ENCODE measurements at regions not wholly inside any gene's neighbourhood (a gene's known extent, or its start where the extent isn't known, plus 50 kb on each side); places are given as distances from the start of the nearest gene placed in this dataset.

DNA sequence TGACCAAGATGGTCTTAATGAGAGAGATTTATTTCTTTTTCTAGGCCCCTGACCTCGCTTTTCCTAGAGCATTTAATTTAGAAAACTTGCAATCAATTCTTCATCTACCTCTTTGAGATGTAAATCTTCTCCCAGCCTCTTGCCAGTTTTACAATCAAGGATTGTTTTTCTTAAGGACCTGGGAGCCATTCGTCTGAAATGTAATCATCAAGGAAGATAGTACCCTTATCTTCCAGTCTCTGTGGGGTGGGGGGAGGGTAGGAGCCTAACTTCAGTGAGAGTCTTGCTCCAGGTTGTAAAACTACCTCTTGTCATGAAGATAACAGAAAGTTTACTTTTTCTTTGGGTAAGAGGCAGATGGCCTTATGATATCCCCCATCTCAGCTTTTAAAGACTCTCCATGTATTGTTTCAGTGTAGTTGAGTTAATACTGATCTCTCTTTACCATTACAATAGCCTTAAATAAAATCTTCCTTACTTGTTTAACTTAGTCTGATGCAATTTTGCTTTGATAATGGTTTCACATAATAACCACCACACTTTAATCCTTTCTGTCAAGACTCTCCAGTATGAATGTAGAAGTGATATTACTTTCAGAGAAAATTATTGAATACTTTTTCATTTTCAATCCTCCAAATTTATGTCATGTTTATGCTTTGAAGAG is 110.2 kb upstream of the CPHXL start:
- Histone ChIP-seq H3K9me2 (replicated peaks; ENCODE audit: insufficient read depth) (no peaks in the 10 kb centered on the region), H2AFZ (no peak overlapping the region), H3K27me3 (no peaks in the 10 kb centered on the region), H3K79me2 (no peaks in the 10 kb centered on the region), H4K20me1 (ENCODE audit: insufficient read depth, poor library complexity, severe bottlenecking) (no peaks in the 10 kb centered on the region), H3K36me3 (replicated peaks; ENCODE audit: insufficient read depth, low read depth) (no peaks in the 10 kb centered on the region), H3K4me1 (ENCODE audit: insufficient read depth) (no peaks in the 10 kb centered on the region), H3K27ac (no peak overlapping the region), H3K9me3 (ENCODE audit: low read depth) (no peaks in the 10 kb centered on the region), H3K4me3 (no peak overlapping the region), H3K4me2 (no peak overlapping the region)
- TF ChIP-seq, protein P1, sequence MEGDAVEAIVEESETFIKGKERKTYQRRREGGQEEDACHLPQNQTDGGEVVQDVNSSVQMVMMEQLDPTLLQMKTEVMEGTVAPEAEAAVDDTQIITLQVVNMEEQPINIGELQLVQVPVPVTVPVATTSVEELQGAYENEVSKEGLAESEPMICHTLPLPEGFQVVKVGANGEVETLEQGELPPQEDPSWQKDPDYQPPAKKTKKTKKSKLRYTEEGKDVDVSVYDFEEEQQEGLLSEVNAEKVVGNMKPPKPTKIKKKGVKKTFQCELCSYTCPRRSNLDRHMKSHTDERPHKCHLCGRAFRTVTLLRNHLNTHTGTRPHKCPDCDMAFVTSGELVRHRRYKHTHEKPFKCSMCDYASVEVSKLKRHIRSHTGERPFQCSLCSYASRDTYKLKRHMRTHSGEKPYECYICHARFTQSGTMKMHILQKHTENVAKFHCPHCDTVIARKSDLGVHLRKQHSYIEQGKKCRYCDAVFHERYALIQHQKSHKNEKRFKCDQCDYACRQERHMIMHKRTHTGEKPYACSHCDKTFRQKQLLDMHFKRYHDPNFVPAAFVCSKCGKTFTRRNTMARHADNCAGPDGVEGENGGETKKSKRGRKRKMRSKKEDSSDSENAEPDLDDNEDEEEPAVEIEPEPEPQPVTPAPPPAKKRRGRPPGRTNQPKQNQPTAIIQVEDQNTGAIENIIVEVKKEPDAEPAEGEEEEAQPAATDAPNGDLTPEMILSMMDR (IDR thresholded peaks at IDR 0.05; ENCODE audit: poor library complexity): no peak
- TF ChIP-seq EZH2 (IDR thresholded peaks at IDR 0.05; ENCODE audit: borderline replicate concordance) (no peak), EZH2phosphoT487 (IDR thresholded peaks at IDR 0.05; ENCODE audit: low read depth, severe bottlenecking, unreplicated experiment) (no peak)
- peak; percentile 7 for DNase-seq (ENCODE audit: low spot score)
- WGBS (ENCODE audit: low lambda C conversion rate, missing lambda C conversion rate): 42% methylated on average over 2 of the region's 2 CpGs

GRCh38 chr16:75837264-75837663 is 111.0 kb upstream of the CPHXL start:
- H3K4me1 ChIP-seq (ENCODE audit: insufficient read depth): no peaks in the 10 kb centered on the region
- no peaks in the 10 kb centered on the region for H4K20me1 ChIP-seq (ENCODE audit: insufficient read depth, poor library complexity, severe bottlenecking)
- TF ChIP-seq EZH2 (IDR thresholded peaks at IDR 0.05; ENCODE audit: borderline replicate concordance) (no peak), EZH2phosphoT487 (IDR thresholded peaks at IDR 0.05; ENCODE audit: low read depth, severe bottlenecking, unreplicated experiment) (no peak)
- TF ChIP-seq, protein P1 (IDR thresholded peaks at IDR 0.05; ENCODE audit: poor library complexity): no peak
- H2AFZ ChIP-seq: no peak overlapping the region
- H3K4me2 ChIP-seq: no peak overlapping the region
- no peaks in the 10 kb centered on the region for H3K36me3 ChIP-seq (replicated peaks; ENCODE audit: insufficient read depth, low read depth)
- DNase-seq (ENCODE audit: low spot score): no peak
- H3K9me2 ChIP-seq (replicated peaks; ENCODE audit: insufficient read depth): no peaks in the 10 kb centered on the region
- H3K79me2 ChIP-seq: no peaks in the 10 kb centered on the region
- H3K27ac ChIP-seq: no peak overlapping the region
- no peaks in the 10 kb centered on the region for H3K27me3 ChIP-seq
- no peaks in the 10 kb centered on the region for H3K9me3 ChIP-seq (ENCODE audit: low read depth)
- no peak overlapping the region for H3K4me3 ChIP-seq
- WGBS (ENCODE audit: low lambda C conversion rate, missing lambda C conversion rate): 73% methylated on average over 2 of the region's 2 CpGs

DNA sequence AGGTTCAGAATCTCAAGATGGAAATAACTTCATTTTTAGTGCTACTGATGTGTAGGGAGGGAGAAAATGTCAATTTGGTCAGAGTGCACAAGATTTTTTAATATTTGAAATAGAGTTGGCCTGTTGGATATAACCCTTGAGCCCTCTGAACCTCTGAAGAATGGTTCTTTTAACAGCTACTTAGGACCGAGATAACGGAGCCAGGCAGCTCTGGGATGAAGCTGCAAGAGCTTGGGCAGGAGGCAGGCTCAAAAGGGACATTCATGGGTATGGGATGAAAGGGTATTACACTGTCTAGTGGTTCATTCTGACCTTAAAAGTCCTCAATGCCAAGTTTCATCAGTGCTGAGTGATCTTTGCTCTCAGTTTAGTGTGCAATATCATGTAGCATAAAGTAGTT is 111.4 kb upstream of the CPHXL start:
- Histone ChIP-seq H3K79me2 (no peaks in the 10 kb centered on the region), H3K27me3 (no peaks in the 10 kb centered on the region), H4K20me1 (ENCODE audit: insufficient read depth, poor library complexity, severe bottlenecking) (no peaks in the 10 kb centered on the region), H3K4me3 (no peak overlapping the region), H3K4me2 (no peak overlapping the region), H3K9me3 (ENCODE audit: low read depth) (no peaks in the 10 kb centered on the region), H3K9me2 (replicated peaks; ENCODE audit: insufficient read depth) (no peaks in the 10 kb centered on the region), H3K4me1 (ENCODE audit: insufficient read depth) (no peaks in the 10 kb centered on the region), H2AFZ (no peak overlapping the region), H3K36me3 (replicated peaks; ENCODE audit: insufficient read depth, low read depth) (no peaks in the 10 kb centered on the region), H3K27ac (no peak overlapping the region)
- DNase-seq (ENCODE audit: low spot score): no peak
- WGBS (ENCODE audit: low lambda C conversion rate, missing lambda C conversion rate): 63% methylated on average over 2 of the region's 2 CpGs
- TF ChIP-seq EZH2phosphoT487 (IDR thresholded peaks at IDR 0.05; ENCODE audit: low read depth, severe bottlenecking, unreplicated experiment): no peak
- TF ChIP-seq, protein P1 (IDR thresholded peaks at IDR 0.05; ENCODE audit: poor library complexity): no peak
- no peak for TF ChIP-seq EZH2 (IDR thresholded peaks at IDR 0.05; ENCODE audit: borderline replicate concordance)

Measured in hepatocyte (in vitro differentiated cells).